HG03354 (cell line): ENCODE measurements at regions not wholly inside any gene's neighbourhood (a gene's known extent, or its start where the extent isn't known, plus 50 kb on each side); places are given as distances from the start of the nearest gene placed in this dataset.
"Not testable (repeated sequence)": the region's sequence is repeated elsewhere in the genome, so short reads cannot be mapped to it uniquely, and the experiment has no call there.

Source experiments
- ATAC-seq: cut with Tn5 transposase; IDR thresholded peaks from one replicate; pipeline ENCODE4 v1.9.1; 2021; ENCODE audit warnings: mild to moderate bottlenecking; ENCODE audit not compliant: unreplicated experiment, poor library complexity, severe bottlenecking

DNA sequence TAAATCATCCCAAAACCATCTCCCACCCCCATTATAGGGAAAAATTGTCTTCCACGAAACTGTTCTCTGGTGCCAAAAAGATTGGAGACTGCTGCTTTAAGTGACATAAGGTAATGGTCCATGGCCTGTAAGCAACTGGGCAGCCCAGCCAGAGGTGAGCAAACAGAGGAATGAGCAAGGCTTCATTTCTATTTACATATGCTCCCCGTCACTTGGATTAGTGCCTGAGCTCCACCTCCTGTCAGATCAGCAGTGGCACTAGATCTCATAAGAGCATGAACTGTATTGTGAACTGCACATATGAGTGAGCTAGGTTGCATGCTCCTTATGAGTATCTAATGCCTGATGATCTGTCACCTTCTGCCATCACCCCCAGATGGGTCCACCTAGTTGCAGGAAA lies 1159.8 kb upstream of the ALCAM start:
- no peak for ATAC-seq

GRCh38 chr3:104214277-104214676 lies 1152.4 kb upstream of the ALCAM start:
- ATAC-seq = no peak

- ATAC-seq = no peak
Measured at GRCh38 chr3:104214937-104215336, 1151.8 kb upstream of the ALCAM start.

- ATAC-seq = not testable (repeated sequence)
Measured at GRCh38 chr3:104219046-104219445, 1147.7 kb upstream of the ALCAM start.

GRCh38 chr3:104234442-104235194 lies 1132.1 kb upstream of the ALCAM start:
- no peak for ATAC-seq

- no peak for ATAC-seq
Measured at GRCh38 chr3:104244680-104245220, 1122.0 kb upstream of the ALCAM start.

DNA sequence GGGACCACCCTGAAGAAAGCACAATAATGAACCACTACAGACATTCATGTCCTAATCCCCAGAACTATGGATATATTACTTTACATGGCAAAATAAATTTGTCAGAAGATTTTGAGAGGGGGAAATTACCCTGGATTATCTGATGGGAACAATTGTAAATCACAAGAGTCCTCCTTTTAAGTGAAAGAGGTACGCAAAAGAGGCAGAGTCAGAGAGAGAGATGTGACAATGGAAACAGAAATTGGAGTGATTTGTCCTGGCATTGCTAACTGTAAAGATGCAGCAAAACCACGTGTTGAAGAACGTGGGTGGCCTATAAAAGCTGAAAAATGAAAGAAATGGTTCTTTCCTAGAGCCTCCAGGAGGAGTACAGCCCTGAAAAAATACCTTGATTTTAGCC lies 1121.4 kb upstream of the ALCAM start:
- no peak for ATAC-seq

- no peak for ATAC-seq
Measured at GRCh38 chr3:104245981-104246380, 1120.7 kb upstream of the ALCAM start.

DNA sequence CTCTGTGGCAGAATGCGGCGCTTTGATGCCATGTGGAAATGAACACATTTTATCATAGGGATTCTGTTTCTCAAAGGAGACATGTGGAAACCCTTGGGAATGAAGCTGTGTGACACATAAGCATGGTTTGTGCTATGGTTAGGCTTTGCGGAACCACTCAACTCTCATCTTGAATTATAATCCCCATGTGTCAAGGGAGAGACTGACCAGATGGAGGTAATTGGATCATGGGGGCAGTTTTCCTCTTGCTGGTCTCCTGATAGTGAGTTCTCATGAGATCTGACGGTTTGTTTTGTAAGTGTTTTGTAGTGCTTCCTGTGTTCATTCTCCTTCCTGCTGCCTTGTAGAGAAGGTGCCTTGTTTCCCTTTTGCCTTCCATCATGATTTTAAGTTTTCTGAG lies 1109.2 kb upstream of the ALCAM start:
- no peak for ATAC-seq

DNA sequence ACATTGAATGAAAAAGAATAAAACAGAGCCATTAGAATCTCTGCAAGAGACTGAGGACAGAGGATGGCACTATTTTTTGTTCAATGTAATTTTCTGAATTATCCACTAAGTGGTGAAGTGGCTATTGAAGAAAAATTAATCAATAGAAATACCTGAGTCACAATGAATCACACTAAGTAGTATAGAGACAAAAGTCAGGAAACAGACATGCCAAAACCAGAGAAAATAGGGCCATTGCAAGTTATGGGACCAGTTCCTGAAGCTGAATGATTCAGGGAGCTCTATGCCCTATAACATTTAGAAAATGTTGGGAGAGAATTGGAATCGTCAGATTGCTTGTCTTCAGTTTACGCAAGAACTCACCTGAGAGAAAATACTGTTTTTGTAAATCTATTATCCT lies 1103.2 kb upstream of the ALCAM start:
- no peak for ATAC-seq

DNA sequence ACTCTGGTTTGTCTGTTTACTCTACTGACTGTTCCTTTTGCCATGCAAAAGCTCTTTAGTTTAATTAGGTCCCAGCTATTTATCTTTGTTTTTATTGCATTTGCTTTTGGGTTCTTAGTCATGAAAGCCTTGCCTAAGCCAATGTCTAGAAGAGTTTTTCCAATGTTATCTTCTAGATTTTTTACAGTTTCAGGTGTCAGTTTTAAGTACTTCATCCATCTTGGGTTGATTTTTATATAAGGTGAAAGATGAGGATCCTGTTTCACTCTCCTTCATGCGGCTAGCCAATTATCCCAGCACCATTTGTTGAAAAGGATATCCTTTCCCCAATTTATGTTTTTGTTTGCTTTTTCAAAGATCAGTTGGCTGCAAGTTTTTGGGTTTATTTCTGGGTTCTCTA lies 1100.5 kb upstream of the ALCAM start:
- not testable (repeated sequence) for ATAC-seq

- ATAC-seq = no peak
Measured at GRCh38 chr3:104269771-104270170, 1096.9 kb upstream of the ALCAM start.

DNA sequence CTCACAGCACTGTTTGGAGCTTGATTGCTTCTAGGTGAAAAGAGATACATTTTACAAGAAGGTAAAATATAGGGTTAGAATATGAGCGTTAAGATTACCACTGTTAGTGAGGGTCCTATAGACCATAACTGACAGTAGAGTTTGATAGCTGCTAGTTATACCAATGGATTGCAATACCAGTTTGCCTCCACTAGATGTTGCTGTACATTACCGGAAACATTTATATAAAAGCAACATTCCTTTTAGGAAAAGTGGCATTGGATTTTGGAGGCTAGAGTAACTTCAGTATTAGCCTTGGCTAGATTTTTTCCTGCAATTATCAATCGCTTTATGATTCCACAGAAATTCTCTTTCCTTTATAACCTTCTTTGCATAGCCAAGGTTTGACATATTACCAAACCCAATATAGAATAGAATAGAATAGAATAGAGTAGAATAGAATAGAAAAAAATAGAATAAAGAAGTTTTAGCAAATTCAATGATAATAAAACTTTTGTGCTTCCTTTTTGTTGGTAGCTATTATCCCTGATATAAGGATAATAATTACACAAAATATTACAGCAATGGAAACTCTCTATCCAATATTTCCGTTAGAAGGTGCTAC lies 1093.6 kb upstream of the ALCAM start:
- ATAC-seq = peak; percentile 72

- no peak for ATAC-seq
Measured at GRCh38 chr3:104275199-104275598, 1091.5 kb upstream of the ALCAM start.

DNA sequence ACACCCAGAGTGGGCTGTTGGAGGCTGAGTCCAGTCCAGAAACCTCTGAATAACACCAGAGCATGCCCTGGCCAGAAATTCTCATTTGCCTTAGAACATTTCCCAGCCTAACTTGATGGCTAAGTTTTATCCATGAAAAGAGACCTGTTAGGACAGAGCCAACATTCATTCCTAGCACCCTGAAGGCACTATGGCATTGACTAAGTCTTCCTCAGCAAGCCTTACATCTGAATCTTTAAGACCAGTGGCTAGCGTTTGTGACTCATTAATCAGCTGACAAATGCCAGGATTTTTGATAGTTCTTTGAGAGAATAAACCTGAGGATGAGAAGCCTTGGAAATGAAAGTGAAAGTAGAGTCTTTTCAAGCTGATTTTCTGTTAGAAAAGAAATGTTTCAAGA lies 1087.1 kb upstream of the ALCAM start:
- no peak for ATAC-seq

DNA sequence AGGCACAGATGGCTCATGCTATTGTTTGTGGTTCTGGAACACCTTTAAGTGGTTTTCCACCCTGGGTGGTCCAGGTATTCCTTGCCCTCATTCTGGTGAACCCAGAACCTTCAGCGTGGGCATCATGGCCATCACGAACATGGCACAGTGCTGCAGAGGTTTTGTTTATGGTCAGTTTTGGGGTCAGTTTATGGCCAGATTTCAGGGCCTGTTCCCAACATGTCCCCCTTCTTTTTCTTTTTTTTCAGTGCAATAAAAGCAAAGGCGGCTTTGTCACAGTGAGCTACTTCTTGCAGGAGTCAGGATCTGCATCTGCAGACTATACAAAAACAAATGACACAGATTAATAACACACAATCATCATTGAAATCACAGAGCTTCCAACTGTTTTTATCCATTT lies 1085.0 kb upstream of the ALCAM start:
- no peak for ATAC-seq

GRCh38 chr3:104286645-104287044 lies 1080.1 kb upstream of the ALCAM start:
- no peak for ATAC-seq

DNA sequence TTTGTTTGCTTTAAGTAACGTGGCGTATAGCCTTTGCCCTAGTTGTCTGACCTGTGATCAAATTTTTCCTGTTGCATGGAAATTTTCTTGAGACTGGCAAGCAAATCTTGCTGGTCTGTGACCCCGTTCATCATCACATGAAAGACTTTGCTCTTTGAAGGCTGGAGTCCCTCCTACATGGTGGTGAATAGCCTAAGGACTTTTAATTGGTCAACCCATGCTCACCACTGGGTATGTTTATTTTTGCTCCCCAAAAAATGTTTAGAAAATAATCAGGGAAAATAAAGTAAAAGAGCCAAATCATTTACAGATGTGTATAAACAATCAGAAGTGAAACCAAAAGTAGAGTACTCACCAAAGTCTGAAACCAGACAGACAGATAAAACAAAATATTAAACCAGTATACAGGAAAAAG lies 1075.3 kb upstream of the ALCAM start:
- ATAC-seq = peak; percentile 78

DNA sequence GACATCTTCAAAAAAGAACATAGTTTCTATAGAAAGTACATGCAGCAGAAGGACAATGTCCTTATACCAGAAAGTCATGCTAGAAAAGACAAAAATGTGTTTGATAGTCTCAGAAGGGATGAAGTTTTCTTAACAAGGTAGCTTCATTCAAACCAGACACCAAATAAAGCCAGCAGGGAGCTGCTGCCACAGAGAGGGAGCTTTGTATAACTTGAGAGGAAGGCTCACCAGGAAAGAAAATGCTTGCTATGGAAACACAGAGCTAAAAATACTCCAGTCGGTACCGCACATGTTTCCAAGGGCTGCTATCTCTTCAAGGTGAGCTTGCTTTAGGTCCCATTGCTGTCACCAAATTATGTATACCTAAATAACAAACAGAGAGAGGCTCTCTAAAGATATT lies 1074.8 kb upstream of the ALCAM start:
- peak; percentile 40 for ATAC-seq

- ATAC-seq = no peak
Measured at GRCh38 chr3:104297617-104298016, 1069.1 kb upstream of the ALCAM start.

DNA sequence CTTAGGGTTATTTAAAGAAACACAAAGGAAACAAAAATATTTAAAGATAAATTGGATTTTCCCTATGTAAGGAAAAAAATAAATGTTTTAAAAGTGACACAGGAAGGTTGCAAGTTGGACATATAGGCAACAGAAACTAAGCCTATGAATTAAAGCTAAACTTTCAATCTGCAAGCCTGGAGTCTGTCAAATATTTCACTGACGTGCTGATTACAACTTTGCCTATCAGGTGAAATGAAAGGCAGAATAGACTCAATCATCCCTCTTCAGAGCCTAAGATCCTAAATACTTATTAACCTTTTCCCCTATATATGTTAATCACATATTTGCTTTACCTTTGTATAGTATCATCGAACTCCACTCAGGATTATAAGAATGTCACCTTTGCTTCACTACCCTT lies 1068.0 kb upstream of the ALCAM start:
- ATAC-seq = no peak
